Testis (tissue), 2 donors: ENCODE measurements at regions not wholly inside any gene's neighbourhood (a gene's known extent, or its start where the extent isn't known, plus 50 kb on each side); places are given as distances from the start of the nearest gene placed in this dataset.

Experiments used
- DNase-seq: peaks from one replicate; pipeline ENCODE4 v3.0.0-alpha.2; 2019
- H3K27ac ChIP-seq, 2 donors: fragments of 200-600 bp; sonication (generic); one replicate each; pipeline ENCODE4 v1.5.1; 2019
- H3K27me3 ChIP-seq: fragments of 200-600 bp; sonication (generic); one replicate; pipeline ENCODE4 v1.5.1; 2019
- H3K36me3 ChIP-seq: fragments of 200-600 bp; sonication (generic); one replicate; pipeline ENCODE4 v1.5.1; 2017; ENCODE audit warnings: low read depth; ENCODE audit errors: missing control alignments
- H3K4me1 ChIP-seq: fragments of 200-600 bp; sonication (generic); one replicate; pipeline ENCODE4 v1.5.1; 2019
- H3K4me3 ChIP-seq, 2 donors: fragments of 200-600 bp; sonication (generic); one replicate each; pipeline ENCODE4 v1.5.1; 2017 to 2019
- H3K9me3 ChIP-seq: fragments of 200-600 bp; sonication (generic); one replicate; pipeline ENCODE4 v1.5.1; 2017
- POLR2A ChIP-seq: fragments of 450-650 bp; IDR thresholded peaks from one replicate; pipeline ENCODE4 v1.6.1; 2017; ENCODE audit warnings: antibody characterized with exemption, mild to moderate bottlenecking, moderate library complexity
- WGBS, 2 donors: methylation state at CpG; one replicate each; pipeline ENCODE4 v1.1.5; 2018; 5-methylcytosine and 5-hydroxymethylcytosine counted together
- intact Hi-C: fragments of 100-400 bp; cut with DNase I; formaldehyde crosslinking; loops from one replicate; pipeline ENCODE4 v1.15.1; 2023; ENCODE audit warnings: low total_unique reads
- TF ChIP-seq, protein P1 (sequence below), 3 experiments: fragments of 450-650 bp in 2 of 3; fragments of 200-600 bp in 1 of 3; sonication (generic) in 1 of 3; IDR thresholded peaks; one replicate each; pipeline ENCODE4 v1.5.1; 2016 to 2019; ENCODE audit warnings: antibody characterized with exemption in 3 of 3, mild to moderate bottlenecking in 2 of 3, moderate library complexity in 1 of 3

DNA sequence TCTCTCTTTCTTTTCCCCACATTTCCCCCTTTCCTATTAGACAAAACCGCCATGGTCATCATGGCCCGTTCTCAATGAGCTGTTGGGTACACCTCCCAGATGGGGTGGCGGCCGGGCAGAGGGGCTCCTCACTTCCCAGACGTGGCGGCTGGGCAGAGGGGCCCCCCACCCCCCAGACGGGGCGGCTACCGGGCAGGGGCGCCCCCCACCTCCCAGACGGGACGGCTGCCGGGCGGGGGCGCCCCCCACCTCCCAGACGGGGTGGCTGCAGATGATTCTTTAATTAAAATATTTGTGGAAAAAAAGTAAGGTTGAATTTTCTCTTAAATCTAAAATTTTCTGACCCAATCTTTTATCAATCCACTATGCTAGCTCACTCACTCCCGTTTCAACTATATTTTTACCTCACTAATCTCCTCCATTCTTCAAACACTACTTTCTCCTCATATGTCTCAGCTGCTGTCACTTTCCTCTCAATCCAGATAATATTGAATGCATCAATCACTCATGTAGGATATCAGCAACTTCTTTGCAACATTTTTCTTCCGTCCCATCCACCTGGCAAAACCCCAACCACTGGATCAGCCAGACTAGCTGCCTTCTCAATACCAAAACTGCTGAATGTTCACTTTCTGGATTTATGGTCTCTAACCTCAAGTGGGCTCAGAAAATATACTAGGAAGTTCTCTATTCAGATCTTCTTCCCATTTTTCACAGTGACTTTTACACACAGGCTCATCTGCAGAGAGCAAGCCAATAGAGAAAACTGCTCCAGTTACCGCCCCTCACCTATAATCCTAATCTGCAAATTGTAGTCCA is 81.1 kb upstream of the TRIM24 start:
- Histone ChIP-seq H3K27ac (no peak overlapping the region), H3K4me3 (no peak overlapping the region), H3K36me3 (no peaks in the 10 kb centered on the region), H3K4me1 (peaks cover 6% of the 10 kb centered on the region), H3K9me3 (no peaks in the 10 kb centered on the region), H3K27me3 (no peaks in the 10 kb centered on the region)
- no peak for DNase-seq
- intact Hi-C loops: no loop called here
- TF ChIP-seq POLR2A: no peak
- TF ChIP-seq, protein P1, sequence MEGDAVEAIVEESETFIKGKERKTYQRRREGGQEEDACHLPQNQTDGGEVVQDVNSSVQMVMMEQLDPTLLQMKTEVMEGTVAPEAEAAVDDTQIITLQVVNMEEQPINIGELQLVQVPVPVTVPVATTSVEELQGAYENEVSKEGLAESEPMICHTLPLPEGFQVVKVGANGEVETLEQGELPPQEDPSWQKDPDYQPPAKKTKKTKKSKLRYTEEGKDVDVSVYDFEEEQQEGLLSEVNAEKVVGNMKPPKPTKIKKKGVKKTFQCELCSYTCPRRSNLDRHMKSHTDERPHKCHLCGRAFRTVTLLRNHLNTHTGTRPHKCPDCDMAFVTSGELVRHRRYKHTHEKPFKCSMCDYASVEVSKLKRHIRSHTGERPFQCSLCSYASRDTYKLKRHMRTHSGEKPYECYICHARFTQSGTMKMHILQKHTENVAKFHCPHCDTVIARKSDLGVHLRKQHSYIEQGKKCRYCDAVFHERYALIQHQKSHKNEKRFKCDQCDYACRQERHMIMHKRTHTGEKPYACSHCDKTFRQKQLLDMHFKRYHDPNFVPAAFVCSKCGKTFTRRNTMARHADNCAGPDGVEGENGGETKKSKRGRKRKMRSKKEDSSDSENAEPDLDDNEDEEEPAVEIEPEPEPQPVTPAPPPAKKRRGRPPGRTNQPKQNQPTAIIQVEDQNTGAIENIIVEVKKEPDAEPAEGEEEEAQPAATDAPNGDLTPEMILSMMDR (IDR thresholded peaks at IDR 0.05): no peak
- 70 to 80% methylated on average over 14 to 19 of the region's 19 CpGs for WGBS, 2 donors

DNA sequence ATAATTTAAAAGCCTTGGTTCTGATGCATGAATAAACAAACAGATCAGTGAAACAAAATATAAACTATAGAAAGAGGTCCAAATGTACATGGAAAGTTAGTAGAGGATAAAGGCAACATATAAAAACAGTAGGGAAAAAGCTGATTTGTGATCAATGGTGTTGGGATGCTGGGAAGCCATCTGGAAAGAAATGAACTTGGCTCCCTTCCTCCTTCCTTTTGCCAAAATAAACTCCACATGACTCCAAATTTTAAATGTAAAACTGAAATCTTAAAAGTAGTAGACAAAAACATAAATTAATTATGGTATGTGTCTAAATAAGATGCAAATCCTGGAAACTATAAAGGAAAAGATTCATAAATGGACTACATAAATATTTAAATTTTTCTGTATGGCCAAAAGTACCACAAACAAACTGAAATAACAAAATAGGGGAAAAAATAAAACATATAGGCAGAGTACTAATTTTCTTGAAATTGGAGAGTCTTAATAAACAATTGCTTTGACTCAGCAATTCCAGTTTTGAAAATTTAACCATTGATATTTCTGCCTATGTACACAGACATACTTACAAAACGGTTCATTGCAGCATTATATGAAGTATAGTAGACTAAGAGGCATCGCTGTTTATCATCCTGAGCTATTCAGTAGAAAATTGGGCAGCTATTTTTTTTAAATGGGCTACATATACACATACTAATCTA is 77.0 kb upstream of the TRIM24 start:
- no peak overlapping the region for H3K4me3 ChIP-seq
- peaks cover 6% of the 10 kb centered on the region for H3K4me1 ChIP-seq
- WGBS, 2 donors: 82 to 87% methylated on average over 2 of the region's 2 CpGs
- H3K9me3 ChIP-seq: no peaks in the 10 kb centered on the region
- no peaks in the 10 kb centered on the region for H3K27me3 ChIP-seq
- no peak for DNase-seq
- no peak overlapping the region for H3K27ac ChIP-seq
- intact Hi-C loops: no loop called here
- H3K36me3 ChIP-seq: no peaks in the 10 kb centered on the region
- TF ChIP-seq POLR2A: no peak
- TF ChIP-seq, protein P1 (IDR thresholded peaks at IDR 0.05): no peak

DNA sequence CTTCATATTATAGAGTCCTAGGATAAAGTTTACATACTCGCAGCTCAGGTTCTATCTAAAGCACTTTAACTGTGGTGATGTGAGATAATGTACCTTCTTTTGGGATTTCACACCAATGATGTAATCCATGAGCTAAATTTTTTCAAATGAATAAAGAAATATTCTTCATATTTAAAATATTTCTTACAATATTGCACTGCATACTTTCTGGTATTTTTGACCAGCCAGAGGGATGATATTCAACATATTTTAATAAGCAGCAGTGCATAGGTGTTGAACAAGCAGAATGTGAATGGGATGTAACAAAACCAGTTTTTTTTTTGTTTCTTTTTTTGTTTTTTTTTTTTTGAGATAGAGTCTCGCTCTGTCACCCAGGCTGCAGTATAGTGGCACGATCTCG is 73.2 kb upstream of the TRIM24 start:
- H3K4me1 ChIP-seq: no peaks in the 10 kb centered on the region
- no peak for DNase-seq
- no peaks in the 10 kb centered on the region for H3K27me3 ChIP-seq
- 85 to 88% methylated on average over 4 of the region's 4 CpGs for WGBS, 2 donors
- H3K27ac ChIP-seq: no peak overlapping the region
- H3K4me3 ChIP-seq: no peak overlapping the region
- no peaks in the 10 kb centered on the region for H3K9me3 ChIP-seq
- no peak for TF ChIP-seq POLR2A
- TF ChIP-seq, protein P1 (IDR thresholded peaks at IDR 0.05): no peak
- no peaks in the 10 kb centered on the region for H3K36me3 ChIP-seq
- intact Hi-C loops: no loop called here

DNA sequence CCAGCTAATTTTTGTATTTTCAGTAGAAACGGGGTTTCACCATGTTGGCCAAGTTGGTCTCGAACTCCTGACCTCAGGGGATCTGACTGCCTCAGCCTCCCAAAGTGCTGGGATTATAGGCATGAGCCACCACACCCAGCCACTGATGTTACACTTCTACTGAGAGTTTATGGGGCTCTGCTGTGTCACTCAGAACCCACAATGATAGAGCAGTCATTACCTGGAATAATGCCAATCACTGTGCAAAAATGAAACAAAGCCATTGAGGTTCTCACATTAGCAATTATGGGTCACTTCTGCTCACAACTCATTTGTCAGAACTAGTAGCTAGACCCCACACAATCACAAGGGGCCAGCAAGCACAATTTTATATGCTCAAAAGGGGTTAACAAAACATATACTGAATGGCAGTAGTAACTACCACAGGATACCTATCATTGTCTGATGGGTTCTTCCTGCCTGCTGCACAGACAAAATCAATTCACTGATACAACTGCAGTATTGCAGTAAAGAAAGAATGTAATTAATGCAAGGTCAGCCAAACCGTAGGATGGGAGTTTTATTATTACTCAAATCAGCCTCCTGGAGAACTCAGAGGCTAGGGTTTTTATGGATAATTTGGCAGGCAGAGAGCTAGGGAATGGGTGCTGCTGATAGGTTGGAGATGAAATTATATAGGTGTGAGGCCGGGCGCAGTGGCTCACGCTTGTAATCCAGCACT is 72.1 kb upstream of the TRIM24 start:
- H3K9me3 ChIP-seq: no peaks in the 10 kb centered on the region
- H3K27ac ChIP-seq: no peak overlapping the region
- H3K4me3 ChIP-seq: no peak overlapping the region
- no peaks in the 10 kb centered on the region for H3K27me3 ChIP-seq
- TF ChIP-seq, protein P1 (IDR thresholded peaks at IDR 0.05): no peak
- no peak for TF ChIP-seq POLR2A
- H3K36me3 ChIP-seq: no peaks in the 10 kb centered on the region
- intact Hi-C loops: no loop called here
- WGBS, 2 donors: 81 to 87% methylated on average over 6 of the region's 6 CpGs
- DNase-seq: no peak
- H3K4me1 ChIP-seq: no peaks in the 10 kb centered on the region
